ENCODE measurements at regions not wholly inside any gene's neighbourhood (a gene's known extent, or its start where the extent isn't known, plus 50 kb on each side); places are given as distances from the start of the nearest gene placed in this dataset.
"Not testable (repeated sequence)": the region's sequence is repeated elsewhere in the genome, so short reads cannot be mapped to it uniquely, and the experiment has no call there.

DNA sequence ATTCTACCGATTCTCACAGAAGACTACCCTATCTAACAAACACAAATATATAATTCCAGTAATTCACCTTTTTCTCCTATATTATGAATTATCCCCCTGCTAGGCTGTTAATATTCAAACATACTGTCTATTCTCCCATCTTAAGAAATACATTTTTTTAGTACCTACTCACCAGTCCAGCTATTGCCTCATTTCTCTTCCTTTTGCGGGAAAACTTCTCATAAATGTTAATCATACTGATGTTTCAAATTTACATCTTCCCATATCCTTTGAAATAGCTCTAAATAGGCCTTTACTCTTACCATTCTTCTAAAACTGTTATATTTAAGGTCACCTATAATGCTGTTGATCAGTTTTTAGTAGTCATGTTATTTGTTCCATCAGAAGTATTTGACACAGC is 759.1 kb upstream of the SLIT2 start:
- no peak overlapping the region for H3K4me3 ChIP-seq
- TF ChIP-seq, protein P1, sequence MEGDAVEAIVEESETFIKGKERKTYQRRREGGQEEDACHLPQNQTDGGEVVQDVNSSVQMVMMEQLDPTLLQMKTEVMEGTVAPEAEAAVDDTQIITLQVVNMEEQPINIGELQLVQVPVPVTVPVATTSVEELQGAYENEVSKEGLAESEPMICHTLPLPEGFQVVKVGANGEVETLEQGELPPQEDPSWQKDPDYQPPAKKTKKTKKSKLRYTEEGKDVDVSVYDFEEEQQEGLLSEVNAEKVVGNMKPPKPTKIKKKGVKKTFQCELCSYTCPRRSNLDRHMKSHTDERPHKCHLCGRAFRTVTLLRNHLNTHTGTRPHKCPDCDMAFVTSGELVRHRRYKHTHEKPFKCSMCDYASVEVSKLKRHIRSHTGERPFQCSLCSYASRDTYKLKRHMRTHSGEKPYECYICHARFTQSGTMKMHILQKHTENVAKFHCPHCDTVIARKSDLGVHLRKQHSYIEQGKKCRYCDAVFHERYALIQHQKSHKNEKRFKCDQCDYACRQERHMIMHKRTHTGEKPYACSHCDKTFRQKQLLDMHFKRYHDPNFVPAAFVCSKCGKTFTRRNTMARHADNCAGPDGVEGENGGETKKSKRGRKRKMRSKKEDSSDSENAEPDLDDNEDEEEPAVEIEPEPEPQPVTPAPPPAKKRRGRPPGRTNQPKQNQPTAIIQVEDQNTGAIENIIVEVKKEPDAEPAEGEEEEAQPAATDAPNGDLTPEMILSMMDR (IDR thresholded peaks at IDR 0.05) = no peak
- H3K27ac ChIP-seq = no peak overlapping the region
- DNase-seq (ENCODE audit: low spot score) = no peak
- no peaks in the 10 kb centered on the region for H3K9me3 ChIP-seq
- no peaks in the 10 kb centered on the region for H3K4me1 ChIP-seq (ENCODE audit: control insufficient read depth in 1 of 2, low read depth in 2 of 2)
- no peak for ATAC-seq (ENCODE audit: insufficient number of reproducible peaks, low FRiP score, low read depth)
- no peaks in the 10 kb centered on the region for H3K27me3 ChIP-seq (replicated peaks; ENCODE audit: insufficient read depth)
- H3K36me3 ChIP-seq = no peaks in the 10 kb centered on the region

GRCh38 chr4:19486400-19486799 is 765.3 kb upstream of the SLIT2 start:
- no peak overlapping the region for H3K27ac ChIP-seq
- H3K36me3 ChIP-seq = no peaks in the 10 kb centered on the region
- DNase-seq (ENCODE audit: low spot score) = no peak
- H3K4me3 ChIP-seq = no peak overlapping the region
- TF ChIP-seq, protein P1 (IDR thresholded peaks at IDR 0.05) = no peak
- H3K4me1 ChIP-seq (ENCODE audit: control insufficient read depth in 1 of 2, low read depth in 2 of 2) = no peaks in the 10 kb centered on the region
- H3K9me3 ChIP-seq = no peaks in the 10 kb centered on the region
- H3K27me3 ChIP-seq (replicated peaks; ENCODE audit: insufficient read depth) = no peaks in the 10 kb centered on the region
- ATAC-seq (ENCODE audit: insufficient number of reproducible peaks, low FRiP score, low read depth) = no peak

DNA sequence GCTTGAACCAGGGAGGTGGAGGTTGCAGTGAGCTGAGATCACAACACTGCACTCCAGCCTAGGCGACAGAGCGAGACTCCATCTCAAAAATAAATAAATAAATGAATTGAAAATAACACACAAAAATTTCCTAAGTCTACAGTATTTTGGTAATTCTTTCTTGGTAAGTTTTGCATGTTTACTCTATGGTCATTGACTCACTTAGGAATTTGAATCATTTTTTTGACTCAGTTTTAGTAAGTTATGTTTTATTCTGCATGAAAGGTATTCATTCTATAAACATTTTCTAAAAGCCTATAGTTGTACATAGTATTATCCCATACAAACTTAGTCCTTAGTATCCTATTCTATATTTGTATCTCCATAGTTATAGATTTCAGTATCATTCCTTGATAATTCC is 772.9 kb upstream of the SLIT2 start:
- TF ChIP-seq, protein P1 (IDR thresholded peaks at IDR 0.05) = no peak
- no peaks in the 10 kb centered on the region for H3K36me3 ChIP-seq
- no peak overlapping the region for H3K27ac ChIP-seq
- no peaks in the 10 kb centered on the region for H3K27me3 ChIP-seq (replicated peaks; ENCODE audit: insufficient read depth)
- DNase-seq (ENCODE audit: low spot score) (no peak), ATAC-seq (ENCODE audit: insufficient number of reproducible peaks, low FRiP score, low read depth) (no peak)
- no peak overlapping the region for H3K4me3 ChIP-seq
- no peaks in the 10 kb centered on the region for H3K9me3 ChIP-seq
- H3K4me1 ChIP-seq (ENCODE audit: control insufficient read depth in 1 of 2, low read depth in 2 of 2) = no peaks in the 10 kb centered on the region

DNA sequence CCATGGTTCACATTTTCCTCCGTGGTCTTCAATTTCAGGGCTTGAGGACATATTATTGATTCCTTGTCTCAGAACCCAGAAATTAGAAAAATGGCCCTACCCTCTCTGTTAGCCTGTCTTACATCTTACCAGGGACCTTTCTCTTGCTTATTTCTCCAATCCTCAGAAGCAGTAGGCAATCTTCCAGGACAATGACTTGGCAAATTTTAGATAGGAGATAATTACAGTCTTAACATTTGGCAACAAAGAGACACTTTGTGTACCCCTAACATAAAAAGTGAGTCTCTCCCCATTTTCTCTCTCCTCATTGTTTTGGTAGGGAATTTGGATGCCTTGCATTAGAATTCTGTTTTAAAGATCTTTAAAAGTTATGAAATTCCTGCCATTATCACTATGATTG is 778.1 kb upstream of the SLIT2 start:
- no peaks in the 10 kb centered on the region for H3K27me3 ChIP-seq (replicated peaks; ENCODE audit: insufficient read depth)
- DNase-seq (ENCODE audit: low spot score) = no peak
- H3K4me1 ChIP-seq (ENCODE audit: control insufficient read depth in 1 of 2, low read depth in 2 of 2) = no peaks in the 10 kb centered on the region
- TF ChIP-seq, protein P1 (IDR thresholded peaks at IDR 0.05) = no peak
- no peak overlapping the region for H3K27ac ChIP-seq
- no peaks in the 10 kb centered on the region for H3K36me3 ChIP-seq
- H3K9me3 ChIP-seq = no peaks in the 10 kb centered on the region
- no peak for ATAC-seq (ENCODE audit: insufficient number of reproducible peaks, low FRiP score, low read depth)
- H3K4me3 ChIP-seq = no peak overlapping the region

- TF ChIP-seq, protein P1 (IDR thresholded peaks at IDR 0.05) = no peak
- H3K4me3 ChIP-seq = no peak overlapping the region
- H3K9me3 ChIP-seq = no peaks in the 10 kb centered on the region
- H3K4me1 ChIP-seq (ENCODE audit: control insufficient read depth in 1 of 2, low read depth in 2 of 2) = no peaks in the 10 kb centered on the region
- DNase-seq (ENCODE audit: low spot score) (no peak), ATAC-seq (ENCODE audit: insufficient number of reproducible peaks, low FRiP score, low read depth) (no peak)
- no peaks in the 10 kb centered on the region for H3K36me3 ChIP-seq
- no peaks in the 10 kb centered on the region for H3K27me3 ChIP-seq (replicated peaks; ENCODE audit: insufficient read depth)
- no peak overlapping the region for H3K27ac ChIP-seq
These were observed 779.0 kb upstream of the SLIT2 start for GRCh38 chr4:19472666-19473065.

DNA sequence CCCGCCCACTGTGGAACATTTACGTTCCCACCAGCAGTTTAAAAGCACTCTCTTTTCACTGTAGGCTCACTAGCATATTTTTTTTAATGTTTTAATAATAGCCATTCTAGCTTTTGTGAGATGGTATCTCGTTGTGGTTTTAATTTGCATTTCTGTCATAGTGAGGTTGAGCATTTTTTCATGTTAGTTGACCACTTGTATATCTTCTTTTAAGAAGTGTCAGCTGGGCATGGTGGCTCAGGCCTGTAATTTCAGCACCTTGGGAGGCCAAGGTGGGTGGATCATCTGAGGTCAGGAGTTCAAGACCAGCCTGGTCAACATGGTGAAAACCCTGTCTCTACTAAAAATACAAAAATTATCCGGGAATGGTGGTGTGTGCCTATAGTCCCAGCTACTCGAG is 781.7 kb upstream of the SLIT2 start:
- not testable (repeated sequence) for H3K4me1 ChIP-seq (ENCODE audit: control insufficient read depth in 1 of 2, low read depth in 2 of 2); H3K27me3 ChIP-seq (replicated peaks; ENCODE audit: insufficient read depth); H3K27ac ChIP-seq; H3K4me3 ChIP-seq; DNase-seq (ENCODE audit: low spot score); H3K9me3 ChIP-seq; H3K36me3 ChIP-seq; ATAC-seq (ENCODE audit: insufficient number of reproducible peaks, low FRiP score, low read depth)
